GM18873 (cell line): ENCODE measurements at regions not wholly inside any gene's neighbourhood (a gene's known extent, or its start where the extent isn't known, plus 50 kb on each side); places are given as distances from the start of the nearest gene placed in this dataset.
"Not testable (repeated sequence)": the region's sequence is repeated elsewhere in the genome, so short reads cannot be mapped to it uniquely, and the experiment has no call there.

Experiments
- ATAC-seq: cut with Tn5 transposase; IDR thresholded peaks from one replicate; pipeline ENCODE4 v1.9.1; 2021; ENCODE audit warnings: mild to moderate bottlenecking, moderate library complexity, moderate number of reproducible peaks; ENCODE audit not compliant: unreplicated experiment, low FRiP score

DNA sequence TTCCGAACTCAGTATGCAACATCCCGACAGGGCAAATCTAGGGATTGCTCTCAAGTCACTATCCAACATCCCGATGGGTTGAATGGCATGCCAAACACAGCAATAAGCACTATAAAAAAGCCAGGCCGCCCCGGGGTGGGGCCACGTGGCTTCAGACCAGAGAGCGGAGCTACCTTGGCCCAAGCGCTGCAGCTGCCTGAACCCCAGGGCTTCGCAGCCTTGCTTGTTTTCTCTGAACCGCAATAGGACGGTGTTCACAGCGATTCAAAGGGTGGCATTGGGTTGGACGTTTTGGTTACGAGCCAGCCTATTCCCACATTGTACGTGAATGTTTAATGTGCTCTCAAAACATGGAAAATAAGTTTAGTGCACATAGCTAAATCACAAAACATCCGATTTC lies 161.0 kb downstream of the SYT15 start:
- ATAC-seq = not testable (repeated sequence)

DNA sequence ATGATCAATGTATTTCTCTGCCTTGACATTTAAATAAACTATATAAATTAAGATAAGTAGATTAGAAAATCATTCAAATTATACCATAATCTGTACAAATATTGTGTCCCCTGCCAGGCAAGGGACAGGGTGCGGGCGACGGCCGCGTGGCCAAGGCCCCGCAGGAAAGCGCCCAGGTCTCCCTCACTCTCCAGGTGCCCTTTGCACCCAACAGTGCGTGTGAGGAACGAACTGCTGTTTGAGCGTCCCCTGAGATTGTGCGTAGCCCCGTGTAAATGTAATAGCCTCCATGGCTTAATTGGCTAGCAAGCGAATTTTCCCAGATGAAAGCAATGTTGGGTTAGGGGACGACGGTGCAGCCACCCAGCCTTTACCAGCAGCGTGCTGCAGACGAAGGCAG lies 161.4 kb downstream of the SYT15 start:
- not testable (repeated sequence) for ATAC-seq

DNA sequence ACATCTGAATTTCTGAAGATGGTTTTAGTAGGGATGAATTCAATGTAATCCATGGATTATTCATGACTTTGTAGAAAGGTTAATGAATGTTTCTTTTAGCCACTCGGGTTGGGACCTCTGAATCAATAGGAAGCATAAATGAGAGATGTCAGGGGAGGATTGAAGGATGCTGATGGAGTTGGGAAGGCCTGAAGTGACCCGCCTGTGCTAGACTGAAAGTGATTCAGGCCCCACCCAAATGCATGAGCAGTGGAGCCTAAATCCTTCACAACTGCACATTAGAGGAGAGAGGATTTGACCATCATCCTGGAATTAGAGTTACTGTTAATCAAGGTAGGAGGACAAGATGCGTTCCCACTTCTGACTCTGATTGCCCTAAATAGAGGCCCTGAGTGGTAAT lies 162.2 kb upstream of the PTPN20 start:
- ATAC-seq = not testable (repeated sequence)

DNA sequence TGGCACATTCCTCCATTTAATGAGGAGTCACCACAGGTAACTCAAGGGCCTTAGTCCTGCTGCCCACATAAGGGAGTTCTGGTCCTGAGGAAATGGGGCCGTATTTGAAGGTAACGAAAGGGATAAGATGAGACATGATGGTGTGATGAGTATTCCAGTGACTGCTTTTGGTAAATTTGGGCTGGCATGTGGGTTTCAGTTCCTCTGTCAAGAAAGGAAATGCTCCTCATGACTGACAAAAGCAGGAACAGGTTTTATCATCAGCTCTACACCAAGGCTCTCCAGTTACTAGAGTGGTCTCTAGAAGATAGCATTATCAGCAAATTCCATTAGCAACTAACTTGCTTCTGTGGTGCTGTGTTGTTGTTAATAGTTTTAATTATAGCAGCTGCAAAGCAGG lies 161.8 kb upstream of the PTPN20 start:
- ATAC-seq = not testable (repeated sequence)

DNA sequence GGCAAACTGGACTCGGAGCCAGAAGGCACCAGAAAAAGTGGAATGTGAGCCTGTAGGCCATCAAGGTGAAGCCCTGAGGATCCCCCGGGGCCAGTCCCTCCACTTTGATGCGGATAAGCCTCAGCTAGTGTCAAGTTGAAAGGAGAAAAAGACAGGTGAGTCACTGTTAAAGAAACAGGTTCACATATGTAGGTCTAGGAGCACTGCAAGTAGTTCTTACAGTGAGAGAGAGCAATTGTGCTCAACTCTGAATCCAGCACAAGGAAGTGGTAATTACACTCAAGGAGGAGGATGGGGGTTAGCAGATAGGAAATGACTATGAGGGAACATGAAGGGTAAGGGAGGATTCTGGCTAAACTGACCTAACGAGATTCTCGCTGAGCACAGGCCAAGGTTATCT lies 157.5 kb upstream of the PTPN20 start:
- not testable (repeated sequence) for ATAC-seq

DNA sequence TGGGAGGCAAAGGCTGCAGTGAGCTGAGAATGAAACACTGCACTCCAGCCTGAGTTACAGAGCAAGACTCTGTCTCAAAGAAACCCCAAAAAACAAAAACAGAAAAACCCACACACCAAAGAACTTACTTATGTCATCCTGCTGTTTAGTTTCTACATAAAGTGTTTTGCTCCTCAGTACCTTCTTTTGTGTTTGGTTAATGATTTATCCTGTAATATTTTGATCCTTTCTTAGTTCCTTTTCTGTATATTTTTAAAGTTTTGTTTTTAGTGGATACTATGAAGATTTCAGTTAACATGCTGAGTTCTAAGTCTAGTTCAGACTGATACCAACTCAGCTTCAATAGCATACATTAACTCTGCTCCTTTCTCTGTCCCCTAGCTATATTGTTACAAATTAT lies 149.8 kb upstream of the PTPN20 start:
- ATAC-seq = peak; percentile 89

DNA sequence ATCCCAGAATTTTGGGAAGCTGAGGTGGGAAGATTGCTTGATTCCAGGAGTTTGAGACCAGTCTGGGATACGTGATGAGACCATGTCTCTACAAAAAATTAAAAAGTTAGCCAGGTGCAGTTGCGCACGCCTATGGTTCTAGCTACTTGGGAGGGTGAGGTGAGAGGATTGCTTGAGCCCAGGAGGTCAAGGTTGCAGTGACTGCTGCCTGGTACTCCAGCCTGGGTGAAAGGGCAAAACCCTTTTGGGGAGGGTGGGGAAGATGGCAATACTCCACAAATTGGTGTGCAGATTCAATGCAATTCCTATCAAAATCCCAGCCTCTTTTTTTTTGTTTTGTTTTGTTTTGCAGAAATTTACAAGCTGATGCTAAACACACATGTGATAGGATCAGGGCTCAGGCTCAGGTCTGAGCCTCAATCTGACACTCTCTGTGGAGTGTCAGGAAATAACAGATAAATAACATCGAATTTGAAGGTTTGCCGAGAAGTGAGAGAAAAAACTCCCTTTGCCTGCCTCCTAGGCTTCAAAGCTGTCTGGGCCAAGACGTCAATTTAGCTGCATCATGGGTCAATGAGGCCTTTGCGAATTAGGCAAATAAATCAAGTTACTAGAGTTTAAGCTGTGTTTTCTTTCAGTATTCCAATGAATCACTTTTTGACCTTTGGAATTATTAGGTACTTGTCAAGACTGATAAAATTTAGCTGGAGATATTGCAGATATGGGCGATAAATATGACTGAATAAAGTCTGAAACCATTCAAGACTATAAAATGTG lies 142.5 kb upstream of the PTPN20 start:
- not testable (repeated sequence) for ATAC-seq

DNA sequence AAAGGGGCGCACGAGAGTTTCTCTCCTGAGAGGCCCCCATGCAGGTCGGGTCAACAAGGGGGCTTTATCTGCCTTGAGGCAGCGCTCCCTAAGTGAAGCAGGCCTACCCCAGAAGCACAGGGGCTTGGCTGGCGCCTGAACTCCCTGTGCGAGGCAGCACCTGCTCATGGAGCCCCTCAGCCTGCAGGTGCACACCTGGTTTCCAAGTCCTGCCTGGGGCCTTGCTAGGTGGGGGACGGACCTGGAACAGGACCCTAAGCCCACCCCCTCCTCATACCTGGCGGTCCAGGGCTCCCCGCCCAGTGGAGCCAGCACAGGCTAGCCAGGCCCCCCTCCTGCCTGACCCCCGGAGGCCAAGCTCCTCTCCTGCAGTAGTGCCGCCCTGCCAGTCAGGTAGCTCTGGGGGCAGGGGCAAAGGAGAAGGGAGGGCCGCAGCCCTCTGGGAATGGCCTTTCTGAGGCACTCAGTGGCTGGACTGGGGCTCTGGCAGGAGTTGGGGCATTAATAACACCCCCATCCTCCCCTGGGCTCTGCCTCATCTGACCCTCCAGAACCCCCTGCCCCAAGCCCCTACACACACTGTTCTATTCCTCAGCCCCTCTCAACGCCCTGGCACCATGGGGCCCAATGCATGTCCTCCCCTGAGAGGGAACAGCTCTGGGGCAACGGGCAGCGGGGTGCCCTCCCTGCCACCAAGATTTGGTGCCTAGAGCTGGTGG lies 137.9 kb upstream of the PTPN20 start:
- ATAC-seq = not testable (repeated sequence)

DNA sequence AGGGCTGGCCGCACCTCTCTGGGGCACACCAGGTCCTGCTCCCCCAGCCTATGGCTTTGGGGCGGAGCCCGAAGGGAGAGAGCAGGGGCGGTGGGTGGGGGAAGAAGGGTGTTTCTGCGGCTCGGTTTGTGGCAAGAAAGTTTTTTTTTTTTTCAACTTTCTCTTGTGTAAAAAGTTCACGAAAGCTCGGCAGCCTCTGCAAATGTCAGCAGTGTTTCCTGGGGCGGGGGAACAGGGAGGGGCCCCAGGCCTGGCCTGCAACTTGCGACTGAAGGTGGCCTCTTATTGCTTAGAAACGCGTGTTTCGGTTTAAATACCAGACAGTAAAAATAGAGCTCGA lies 137.4 kb upstream of the PTPN20 start:
- not testable (repeated sequence) for ATAC-seq

DNA sequence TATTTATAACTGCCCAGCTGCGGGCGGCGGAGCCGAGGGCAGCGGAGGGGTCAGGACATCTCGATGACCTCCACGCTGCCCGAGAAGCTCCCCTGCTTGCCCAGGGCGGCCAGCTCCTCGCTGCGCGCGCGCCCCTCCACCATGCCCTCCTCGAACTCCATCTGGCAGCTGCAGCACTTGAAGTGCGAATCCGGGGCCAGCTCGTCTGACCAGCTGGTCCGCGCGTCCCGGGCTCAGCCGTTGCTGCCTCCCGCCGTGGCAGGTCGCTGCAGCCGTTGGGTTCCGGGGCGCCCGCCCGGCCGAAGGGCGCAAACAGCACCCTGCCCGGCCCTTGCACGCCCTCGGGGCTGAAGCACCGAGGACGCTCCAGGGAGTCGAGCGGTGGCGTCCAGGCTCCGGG lies 136.9 kb upstream of the PTPN20 start:
- ATAC-seq = not testable (repeated sequence)

DNA sequence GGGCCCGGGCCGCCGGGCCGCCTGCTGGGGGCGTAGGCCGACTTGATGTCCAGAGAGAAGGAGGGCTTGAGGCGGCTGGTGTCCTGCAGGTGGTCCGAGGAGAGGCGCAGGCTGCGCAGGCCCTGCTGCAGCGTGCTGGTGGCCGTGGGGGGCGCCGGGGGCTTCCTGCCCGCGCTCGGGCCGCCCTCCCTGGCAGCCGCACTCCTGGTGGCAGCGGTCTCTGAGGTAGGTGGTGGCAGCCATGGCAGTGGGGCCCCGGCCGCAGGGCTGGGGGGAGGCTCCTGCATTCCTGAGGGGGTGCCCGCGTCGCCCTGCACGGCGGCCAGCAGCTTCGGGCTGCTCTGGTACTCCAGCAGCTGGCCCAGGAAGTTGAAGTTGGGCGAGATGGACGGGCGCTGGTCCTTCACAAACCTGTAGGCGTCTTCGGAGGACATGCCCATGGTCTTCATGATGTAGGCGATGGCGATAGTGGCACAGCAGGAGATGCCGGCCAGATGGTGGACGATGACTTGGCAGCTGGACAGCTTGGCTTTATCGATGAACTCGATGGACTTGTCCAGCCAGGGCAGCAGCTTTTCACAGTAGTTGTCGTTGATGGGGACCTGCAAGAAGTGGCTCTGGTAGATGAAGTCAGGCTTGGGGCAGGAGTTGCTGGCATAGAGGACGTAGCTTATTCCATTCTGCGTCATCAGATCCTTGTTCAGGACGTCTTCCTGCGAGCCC lies 136.1 kb upstream of the PTPN20 start:
- not testable (repeated sequence) for ATAC-seq

DNA sequence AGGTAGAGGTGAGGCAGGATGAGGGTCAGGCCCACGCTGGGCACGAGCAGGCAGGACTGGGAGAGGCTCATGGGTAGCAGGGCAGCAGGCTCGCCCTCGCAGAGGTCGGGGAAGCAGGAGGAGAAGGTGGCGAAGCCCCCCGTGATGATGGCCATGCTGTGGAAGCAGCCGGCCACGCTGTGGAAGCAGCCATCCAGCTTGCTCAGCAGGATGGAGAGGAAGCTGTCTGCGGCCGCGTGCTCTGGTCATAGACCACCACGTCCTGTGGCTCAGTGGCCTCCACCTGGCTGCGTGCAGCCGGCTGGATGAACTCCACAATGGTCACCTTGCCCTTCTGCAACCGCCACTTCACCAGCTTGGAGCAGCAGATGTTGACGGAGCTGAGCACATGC lies 135.6 kb upstream of the PTPN20 start:
- ATAC-seq = not testable (repeated sequence)

DNA sequence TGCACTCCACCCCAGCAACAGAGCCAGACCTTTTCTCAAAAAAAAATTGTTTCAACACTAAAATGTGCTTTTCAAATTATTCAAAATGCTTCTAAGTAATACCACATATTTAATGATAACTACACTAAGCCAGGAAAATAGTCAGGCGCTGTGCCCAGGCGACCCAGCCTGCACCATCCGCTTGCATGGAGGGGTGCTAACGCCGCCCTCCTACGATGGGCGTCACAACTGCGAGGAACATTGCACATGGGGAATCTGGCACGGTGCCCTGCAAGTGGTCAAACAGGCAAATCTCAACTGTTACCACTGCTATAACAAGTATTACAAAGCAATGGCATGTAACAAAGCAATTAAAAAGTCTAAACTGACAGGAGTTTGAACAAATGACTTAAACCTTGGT lies 131.7 kb upstream of the PTPN20 start:
- not testable (repeated sequence) for ATAC-seq

DNA sequence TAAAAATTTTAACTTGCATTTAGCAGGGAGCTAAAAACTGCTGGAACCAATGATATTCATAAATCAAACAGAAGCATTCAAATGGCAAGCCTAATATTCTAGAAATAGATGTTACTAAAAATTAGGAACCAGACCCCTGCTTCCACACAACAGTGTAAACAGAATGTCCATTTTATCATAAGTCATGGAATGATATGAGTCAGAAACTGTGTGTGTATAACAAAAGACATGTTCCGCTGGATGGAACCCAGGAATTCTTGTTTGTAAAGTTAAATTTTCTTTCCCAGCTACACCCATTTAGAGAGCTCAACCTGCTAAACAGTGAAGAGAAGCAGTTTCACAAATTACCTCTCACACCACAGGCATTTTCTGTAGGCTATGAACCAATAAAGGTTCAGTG lies 131.1 kb upstream of the PTPN20 start:
- ATAC-seq = not testable (repeated sequence)

DNA sequence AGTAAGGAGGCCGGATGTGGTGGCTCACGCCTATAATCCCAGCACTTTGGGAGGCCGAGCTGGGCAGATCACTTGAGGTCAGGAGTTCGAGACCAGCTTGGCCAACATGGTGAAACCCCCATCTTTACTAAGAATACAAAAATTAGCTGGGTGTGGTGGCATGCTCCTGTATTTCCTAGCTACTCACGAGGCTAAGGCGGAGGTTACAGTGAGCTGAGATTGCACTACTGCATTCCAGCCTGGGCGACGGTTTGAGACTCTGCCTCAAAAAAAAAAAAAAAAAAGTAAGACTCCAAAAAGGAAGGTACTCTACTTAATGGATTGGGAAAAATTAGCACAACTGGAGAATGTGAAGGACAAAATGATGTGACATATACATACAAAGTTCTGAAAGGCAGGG lies 130.2 kb upstream of the PTPN20 start:
- ATAC-seq = not testable (repeated sequence)

DNA sequence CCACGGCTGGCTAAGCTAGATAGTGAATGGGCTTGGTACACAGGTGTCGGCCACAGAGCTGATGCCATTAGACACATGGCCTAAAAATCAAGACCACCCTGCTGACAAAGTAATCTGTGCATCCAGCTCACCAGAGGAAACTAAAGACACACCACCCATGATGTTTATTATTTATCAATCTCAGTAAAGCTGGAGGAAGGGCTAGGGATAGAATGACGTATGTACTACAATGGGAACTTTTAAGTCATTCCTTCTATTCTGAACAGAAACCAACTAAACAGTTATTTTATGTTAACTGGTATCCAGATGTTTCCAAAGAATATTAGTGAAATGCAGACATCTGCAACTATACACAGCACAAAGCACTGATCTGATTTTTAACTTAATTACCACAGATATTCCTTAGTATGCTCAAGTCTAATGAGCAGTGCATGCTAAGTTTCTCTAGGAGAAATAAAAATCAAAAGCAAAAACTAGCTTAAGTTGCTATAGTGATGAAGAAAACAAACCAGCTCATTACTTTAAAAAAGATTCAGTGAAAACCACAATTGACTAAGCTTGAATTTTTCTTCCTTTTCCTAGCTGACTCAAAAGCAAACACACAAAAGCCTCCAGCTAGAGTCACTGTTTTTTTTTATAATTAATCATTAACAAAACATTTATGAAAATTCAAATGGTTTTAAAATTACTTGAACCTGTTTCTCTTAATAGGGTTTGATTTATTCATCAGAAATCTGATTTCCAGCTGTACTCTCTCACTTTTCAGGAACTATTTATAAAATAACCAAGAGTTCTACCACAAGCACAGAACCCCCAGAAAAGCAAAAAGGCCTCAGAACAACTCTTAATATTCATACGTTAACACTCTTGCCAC lies 129.0 kb upstream of the PTPN20 start:
- ATAC-seq = not testable (repeated sequence)

DNA sequence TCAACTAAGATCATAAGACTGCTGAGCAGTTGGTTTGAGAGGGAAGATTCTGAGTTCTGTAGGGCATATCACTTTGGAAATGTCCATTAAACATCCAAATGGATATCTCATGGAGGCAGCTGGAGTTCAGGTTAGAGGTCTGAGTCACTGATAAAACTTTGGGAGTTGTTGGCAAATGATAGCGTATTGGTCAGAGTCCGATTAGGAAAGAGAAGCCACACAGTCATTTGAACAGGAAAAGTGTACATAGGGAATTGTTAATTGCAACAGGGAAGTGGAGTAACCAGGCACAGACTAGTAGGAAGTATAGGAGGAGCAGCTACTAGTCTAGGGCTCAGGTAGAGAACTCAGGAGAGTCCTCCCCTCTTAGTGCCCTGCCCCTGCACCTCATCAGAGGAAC lies 126.6 kb upstream of the PTPN20 start:
- ATAC-seq = not testable (repeated sequence)

DNA sequence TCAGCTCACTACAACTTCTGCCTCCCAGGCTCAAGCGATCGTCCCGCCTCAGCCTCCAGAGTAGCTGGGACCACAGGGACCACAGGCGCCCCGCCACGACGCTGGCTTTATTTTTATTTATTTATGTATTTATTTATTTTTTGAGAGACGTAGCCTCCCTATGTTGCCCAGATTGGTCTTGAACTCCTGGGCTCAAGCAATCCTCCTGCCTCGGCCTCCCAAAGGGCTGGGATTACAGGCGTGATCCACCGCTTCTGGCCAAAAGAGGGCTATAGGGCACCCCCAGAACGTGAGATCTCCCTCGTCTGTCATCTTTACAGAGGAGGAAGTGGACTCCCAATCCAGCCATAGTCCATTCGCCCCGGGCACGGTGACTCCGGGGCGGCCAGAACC lies 125.1 kb upstream of the PTPN20 start:
- ATAC-seq = not testable (repeated sequence)

DNA sequence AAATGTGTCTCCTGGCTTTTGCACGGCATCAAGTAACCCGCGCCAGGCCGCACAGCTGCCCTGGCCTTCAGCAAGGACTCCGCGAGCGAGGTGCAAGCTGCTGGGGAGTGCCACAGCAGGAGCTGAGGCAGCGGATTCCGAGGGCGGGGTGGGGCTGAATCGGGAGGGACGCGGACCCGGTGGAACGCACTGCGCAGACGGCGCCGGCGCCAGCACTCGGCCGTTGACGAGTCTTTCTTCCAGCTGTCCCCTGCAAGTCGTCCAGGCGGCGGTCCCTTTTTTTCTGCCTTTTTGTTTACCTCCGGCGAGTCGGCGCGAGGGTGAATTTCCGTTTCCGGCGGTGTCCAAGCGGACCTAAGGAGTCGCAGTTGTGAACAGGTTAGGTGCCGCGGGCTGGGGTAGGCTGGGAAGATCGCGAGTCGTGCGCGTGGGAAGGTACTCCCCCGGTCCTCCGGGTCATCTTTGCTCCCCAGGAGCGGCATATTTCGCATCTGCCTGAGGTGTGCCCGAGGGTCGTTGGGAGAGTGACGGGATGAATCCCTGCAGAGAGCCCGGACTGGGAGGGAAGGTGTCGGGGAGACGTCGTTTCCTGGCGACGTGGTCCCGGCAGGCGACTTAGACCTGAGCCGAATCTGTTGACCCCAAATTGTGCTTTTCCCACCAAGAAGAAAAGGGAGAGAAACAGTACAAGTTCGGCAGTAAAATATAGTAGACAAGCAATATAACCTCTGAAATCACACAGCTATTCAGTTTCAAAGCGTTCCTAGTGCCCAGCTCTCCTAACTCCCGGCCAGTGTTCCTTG lies 124.5 kb upstream of the PTPN20 start:
- peak; percentile 38 for ATAC-seq

DNA sequence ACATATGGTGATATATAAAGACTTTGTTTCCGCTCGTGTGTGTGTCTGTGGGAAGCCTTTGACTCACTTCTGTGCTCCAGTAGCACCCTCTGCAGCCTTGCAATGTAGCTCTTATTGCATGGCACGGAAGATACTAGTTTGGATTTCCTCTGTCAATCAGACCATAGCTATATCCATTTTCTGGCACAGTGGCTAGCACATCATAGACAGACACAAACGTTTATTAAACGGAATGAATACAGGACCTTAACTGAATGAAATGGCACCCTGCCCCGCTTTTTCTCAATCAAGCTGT lies 124.0 kb upstream of the PTPN20 start:
- no peak for ATAC-seq
